ENCODE measurements at regions not wholly inside any gene's neighbourhood (a gene's known extent, or its start where the extent isn't known, plus 50 kb on each side); places are given as distances from the start of the nearest gene placed in this dataset.
"Not testable (repeated sequence)": the region's sequence is repeated elsewhere in the genome, so short reads cannot be mapped to it uniquely, and the experiment has no call there.

DNA sequence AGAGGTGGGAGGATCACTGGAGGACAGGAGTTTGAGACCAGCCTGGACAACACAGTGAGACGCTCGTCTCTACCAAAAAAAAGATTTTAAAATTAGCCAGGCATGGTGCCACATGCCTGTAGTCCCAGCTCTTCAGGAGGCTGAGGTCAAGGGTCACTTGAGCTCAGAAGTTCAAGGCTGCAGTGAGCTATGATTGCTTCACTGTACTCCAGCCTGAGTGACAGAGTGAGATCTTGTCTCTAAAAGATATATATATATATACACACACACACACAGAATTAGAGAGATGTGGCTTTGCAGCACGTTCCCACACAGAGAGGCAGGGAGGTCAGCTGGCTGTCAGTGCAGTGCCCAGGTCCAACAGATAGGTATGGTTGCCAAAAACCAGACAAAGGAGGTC lies 363.4 kb downstream of the BCL2L11 start:
- not testable (repeated sequence) for DNase-seq

GRCh38 chr2:111485895-111486294 lies 365.2 kb downstream of the BCL2L11 start:
- not testable (repeated sequence) for DNase-seq

DNA sequence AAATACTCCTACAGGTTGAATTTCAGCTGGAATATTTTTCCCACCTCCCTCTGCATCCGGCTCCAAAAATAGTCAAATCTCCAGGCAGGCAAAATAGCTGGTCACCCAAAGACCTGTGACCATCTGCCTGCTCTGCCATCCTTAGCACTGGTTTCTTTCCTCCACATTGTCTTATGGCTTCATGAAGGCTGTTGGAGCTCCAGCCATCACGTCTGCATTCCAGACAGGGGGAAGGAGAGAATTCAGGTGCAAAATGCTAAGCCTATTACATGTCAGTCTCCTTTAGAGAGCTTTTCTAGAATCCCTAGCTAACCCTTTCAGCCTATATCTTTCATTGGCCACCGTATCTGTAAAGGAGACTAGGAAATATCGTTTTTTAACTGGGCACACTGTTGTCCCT lies 367.7 kb downstream of the BCL2L11 start:
- not testable (repeated sequence) for DNase-seq

DNA sequence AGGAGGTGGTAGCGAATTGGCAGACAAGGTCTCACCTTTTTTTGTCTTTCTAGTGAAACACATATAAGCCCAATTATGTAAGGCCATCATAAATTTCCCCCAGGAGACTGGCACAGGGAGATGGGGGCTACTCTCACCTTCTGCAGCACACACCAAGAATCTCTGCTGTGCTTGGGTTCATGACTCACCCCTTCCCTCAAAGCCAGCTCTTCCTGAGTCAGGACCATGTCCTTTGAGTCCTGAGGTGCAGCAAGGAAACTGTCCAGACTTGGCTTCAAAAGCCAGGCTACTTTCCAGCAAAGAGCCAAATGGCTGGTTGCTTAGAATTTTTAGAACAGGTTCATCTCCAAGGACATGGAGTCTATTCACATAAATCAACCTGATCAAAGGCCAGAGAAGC lies 368.7 kb downstream of the BCL2L11 start:
- DNase-seq, result not testable (repeated sequence)

DNA sequence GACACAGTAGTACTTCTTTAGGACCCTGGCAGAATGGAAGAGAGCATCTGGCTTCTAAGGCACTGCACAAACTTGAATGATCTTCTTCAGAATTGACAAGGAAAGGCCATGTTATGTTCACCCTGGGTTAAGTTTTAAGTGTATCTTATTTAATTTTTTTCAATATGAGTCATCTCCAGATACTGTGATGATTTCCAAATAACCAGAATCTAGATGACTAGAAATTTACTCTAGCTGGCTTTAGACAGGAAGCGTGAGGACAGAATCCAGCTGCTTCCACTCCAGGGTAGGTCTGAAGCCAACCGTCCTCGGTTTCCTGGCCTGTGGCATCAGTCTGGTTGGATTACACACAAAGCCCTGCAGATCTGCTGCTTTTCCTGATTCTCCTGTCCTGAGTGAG lies 370.5 kb downstream of the BCL2L11 start:
- not testable (repeated sequence) for DNase-seq

DNA sequence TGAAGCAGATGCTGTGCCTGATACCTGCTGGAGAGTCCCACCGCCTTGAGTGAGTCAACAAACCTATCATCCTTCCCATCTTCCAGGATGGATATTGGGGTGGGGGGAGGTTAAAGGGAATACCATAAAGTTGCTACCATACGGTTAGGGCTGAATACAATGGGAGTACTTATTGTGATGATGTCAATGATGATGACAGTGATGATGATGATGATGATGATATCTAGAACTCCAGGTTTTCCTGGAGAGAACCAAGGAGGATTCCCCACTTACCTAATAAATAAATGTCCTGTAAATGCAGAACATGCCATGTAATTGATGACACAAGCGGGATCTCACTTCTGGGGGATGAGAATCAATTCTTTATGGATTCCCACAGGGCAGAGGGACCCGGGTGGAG lies 370.9 kb downstream of the BCL2L11 start:
- not testable (repeated sequence) for DNase-seq

DNA sequence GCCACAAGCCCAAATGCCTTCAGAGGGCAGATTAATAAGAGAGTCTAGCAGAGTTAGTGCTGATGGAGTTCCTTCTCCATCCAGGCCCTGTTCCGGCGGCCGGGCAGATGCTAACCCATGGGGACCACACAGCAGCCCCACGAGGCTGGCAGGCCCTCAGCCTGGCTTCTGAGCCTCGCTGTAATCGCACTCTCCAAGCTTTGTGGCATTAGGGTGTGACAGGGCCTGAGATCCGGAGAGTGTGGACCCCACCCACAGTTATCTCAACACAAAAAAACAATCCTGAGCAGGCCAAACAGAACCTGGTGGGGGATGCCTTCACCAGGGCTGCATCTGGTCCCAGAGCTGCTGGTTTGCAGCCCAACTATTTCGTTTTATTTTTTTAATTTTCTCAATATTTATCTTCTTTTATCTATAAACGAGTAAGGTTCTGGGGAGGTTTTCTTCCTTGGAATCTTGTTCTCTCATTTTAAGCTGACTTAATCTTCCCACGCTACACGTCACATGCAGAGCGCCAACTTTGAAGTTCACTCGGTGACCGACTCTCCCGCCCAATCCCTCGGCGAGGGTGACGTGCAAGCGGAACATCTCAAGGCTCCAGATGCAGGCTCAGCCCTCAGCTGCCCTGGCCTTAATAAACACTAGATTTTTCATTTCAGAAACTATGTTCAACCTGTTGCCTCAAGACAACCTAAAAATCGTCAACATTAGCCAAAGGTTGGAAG lies 372.4 kb downstream of the BCL2L11 start:
- DNase-seq, result not testable (repeated sequence)

DNA sequence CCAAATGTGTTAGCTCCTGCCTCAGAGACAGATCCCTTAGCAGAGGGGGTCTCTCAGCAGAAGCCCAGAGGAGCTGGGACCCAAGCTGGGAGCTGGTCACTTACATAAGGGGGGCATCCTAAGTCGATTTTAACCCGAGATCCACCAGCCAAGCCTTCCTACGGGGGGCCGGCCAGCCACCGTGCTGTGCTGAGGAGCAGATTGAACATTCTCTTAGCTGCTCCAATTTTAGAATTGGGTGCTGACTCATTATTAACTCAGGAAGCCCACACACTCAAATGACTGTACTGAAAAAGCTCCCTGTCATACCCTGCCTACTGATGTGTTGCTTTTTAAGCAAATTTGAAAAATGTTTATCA lies 373.0 kb downstream of the BCL2L11 start:
- peak; percentile 36 for DNase-seq

GRCh38 chr2:111494288-111494980 lies 373.7 kb downstream of the BCL2L11 start:
- not testable (repeated sequence) for DNase-seq

- not testable (repeated sequence) for DNase-seq
Measured at GRCh38 chr2:111494981-111495315, 374.2 kb downstream of the BCL2L11 start.

DNA sequence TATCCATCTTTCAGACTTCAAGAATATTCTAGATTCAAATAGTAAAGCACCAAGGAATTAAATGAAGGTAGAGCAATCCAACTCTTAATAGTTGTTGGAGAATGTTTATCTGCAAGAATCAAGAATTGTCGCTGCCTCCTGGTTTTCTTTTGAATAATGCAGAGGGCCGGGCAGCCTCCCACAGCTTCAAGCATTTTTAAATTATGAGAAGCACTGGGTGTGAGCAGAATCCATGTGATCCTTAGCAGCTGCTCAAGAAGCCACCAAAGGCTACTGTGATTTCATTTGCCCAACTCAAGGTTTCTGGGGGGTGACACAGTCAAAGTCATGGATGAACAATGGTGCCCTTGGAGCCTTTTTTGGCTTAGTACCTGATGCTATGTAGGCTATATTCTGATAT lies 374.9 kb downstream of the BCL2L11 start:
- peak; percentile 65 for DNase-seq

DNA sequence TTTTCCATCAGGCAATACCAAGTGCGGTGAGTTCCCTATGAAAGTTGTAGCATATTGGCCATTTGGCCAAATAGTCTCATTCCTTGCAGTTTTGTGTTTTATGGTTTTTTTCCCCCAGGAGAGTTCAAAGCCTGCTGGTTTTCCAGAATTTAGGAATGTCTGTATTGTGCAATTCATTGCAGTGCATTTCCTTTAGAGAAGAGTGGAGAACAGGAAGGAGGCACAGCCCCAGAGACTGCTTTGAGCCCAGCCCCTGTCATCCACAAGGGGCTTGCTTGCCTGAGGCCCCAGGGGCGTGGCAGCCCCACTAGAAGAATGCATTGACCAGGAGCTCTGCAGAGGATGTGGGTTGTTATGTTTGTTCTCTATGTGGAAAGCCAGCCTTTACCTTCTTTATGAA lies 375.5 kb downstream of the BCL2L11 start:
- peak; percentile 81 for DNase-seq

GRCh38 chr2:111496860-111497259 lies 376.1 kb downstream of the BCL2L11 start:
- not testable (repeated sequence) for DNase-seq

DNA sequence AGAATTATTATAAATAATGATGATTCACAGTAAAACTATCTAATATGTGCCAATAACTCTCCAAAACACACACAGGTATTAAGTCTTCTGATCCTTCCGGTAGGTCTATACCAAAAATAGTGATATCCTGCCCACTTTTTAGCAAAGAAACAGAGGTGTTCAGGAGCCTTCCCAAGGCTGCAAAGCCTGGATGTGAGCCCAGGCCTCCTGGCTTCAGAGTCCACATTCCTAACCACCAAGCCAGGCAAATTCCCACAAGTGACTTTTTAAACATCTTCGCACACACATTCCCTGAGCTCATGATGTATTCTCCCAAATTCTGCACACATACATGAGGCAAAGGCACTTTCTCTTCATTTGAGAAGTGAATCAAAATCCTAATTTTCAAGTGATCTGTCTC lies 376.6 kb downstream of the BCL2L11 start:
- DNase-seq, result peak; percentile 59

- not testable (repeated sequence) for DNase-seq
Measured at GRCh38 chr2:111500536-111501062, 379.9 kb downstream of the BCL2L11 start.

DNA sequence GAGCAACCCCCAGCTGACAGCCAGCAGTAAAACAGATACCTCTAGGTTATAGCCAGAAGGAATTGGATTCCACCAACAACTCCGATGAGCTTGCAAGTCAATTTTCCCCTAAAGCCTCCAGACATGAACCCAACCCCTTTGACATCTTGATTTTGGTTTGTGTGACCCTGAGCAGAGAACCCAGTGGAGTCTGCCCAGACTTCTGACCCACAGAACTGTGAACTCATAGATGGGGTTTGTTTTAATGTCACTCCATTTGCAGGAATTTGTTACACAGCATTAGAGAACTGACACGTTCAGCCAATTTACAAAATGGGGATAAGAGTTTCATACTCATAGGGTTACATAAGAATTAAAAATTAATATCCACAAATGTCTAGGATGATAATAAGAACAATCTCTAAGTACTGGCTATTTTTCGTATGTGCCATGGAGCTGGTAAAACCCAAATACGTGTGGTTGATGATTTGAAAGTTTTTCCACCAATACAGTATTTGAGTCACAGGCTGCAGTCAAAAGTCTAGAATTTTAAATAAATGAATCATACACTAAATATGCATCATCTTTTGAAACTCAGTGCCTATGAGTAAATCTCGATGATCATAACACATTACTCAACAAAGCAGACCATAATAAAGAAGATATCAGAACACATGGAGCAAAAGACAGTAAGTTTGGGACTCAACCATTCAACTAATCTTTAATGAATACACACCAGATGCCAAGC lies 380.0 kb downstream of the ANAPC1 start:
- DNase-seq, result peak; percentile 27

DNA sequence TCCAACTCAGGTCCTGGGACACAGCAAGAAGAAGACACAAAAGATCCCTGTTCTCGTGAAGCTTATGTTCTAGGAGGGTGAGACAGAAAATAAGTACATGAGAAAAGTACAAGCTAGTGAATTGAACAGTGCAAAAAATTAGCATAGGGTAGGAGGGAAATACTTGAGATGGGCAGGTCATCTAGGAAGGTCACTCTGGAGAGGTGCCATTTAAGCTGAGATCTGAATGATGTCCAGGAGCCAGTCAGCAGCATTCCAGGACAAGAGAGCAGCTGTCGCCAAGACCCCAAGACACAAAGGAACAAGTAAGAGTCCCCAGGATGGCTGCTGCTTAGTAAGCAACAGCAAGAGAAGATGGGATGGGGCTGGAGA lies 379.4 kb downstream of the ANAPC1 start:
- DNase-seq, result not testable (repeated sequence)

DNA sequence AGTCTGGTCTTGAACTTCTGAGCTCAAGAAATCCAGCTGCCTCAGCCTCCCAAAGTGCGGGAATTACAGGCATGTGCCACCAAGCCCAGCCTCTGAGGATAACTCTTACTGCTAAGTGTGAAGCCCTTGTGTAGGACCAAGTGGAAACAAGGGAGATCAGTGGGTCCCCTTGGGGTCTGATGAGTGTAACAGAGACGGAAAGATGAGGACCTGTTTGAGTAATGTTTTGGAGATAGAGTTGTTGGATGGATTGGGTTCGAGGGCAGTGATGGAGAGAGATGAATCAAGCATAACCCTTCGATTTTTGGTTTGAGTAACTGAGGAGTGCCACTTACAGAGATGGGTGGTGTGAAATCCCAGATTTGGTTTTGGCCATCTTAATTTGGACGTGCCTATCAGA lies 378.7 kb downstream of the ANAPC1 start:
- not testable (repeated sequence) for DNase-seq

- not testable (repeated sequence) for DNase-seq
Measured at GRCh38 chr2:111506936-111507335, 377.1 kb downstream of the ANAPC1 start.

GRCh38 chr2:111509225-111509869 lies 374.6 kb downstream of the ANAPC1 start:
- DNase-seq, result not testable (repeated sequence)

GRCh38 chr2:111510384-111510783 lies 373.6 kb downstream of the ANAPC1 start:
- not testable (repeated sequence) for DNase-seq

- DNase-seq, result not testable (repeated sequence)
Measured at GRCh38 chr2:111511062-111511461, 372.9 kb downstream of the ANAPC1 start.

DNA sequence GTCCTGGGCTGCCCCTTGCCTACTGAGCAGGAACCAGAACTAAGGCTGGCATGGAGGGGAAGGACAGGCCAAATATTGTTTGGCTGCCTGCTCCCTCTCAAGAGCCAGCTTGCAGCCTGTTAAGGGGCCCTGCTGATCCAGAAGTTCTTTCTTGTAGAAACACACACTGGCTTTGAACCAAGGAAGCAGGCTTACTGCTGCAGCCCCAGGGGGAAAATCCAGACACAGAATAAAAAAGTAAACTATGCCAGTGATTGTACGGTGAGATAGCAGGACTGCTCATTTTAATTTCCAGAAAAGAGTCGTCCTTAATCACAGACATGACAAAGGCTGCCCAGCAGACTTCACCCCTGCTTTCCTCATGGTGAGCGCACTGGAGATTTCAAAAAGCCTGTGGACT lies 371.6 kb downstream of the ANAPC1 start:
- DNase-seq, result not testable (repeated sequence)
